ENCODE measurements at regions not wholly inside any gene's neighbourhood (a gene's known extent, or its start where the extent isn't known, plus 50 kb on each side); places are given as distances from the start of the nearest gene placed in this dataset.
A peak's percentile ranks its signal among the peaks of the same experiment; 100 is the strongest.

DNA sequence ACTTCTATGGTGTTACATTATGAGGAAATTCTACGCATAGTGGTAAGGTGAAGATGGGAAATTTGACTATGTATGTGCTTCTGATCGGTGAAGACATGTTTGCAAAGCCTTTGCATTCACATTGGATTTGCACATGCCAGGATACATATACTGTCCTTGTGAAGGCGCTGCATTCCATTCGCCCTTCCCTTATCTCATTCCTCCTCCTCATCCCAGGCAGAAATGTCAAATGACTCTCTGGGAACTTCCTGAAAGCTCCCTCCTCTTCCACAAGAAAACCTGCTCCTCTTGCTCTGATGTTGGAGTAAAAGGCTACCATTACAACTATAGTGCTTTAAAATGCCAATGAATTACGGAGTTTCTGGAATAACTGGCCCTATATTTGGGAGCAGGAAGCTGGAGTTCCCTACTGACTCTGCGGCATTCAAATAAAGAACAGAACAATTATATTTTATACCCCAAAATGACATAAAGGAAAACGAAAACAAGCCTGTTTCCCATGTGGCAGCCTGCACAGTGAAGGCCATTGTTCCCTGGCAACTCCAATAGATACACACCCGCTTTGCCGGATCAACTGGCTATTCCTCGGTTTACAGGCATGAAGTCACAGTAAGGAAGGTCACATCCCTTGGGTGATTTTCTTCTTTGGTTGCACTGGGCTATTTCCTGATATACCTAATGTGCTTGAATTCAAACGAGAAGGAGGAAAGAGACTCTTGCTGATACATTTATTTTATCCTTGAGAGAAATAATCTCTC lies 84.5 kb downstream of the AREG start:
- H3K4me1 ChIP-seq: no peaks in the 10 kb centered on the region
- ATAC-seq (no peak), DNase-seq (no peak)
- TF ChIP-seq POLR2A (IDR thresholded peaks at IDR 0.05) (no peak), CTCF (IDR thresholded peaks at IDR 0.05 in 4 of 5, conservative IDR thresholded peaks at IDR 0.05 in 1 of 5) (no peak)
- H3K36me3 ChIP-seq: no peaks in the 10 kb centered on the region
- H3K9me3 ChIP-seq: no peaks in the 10 kb centered on the region
- no peak overlapping the region for H3K4me3 ChIP-seq
- intact Hi-C loops (cut with DNase I; ENCODE audit: low total_unique reads) (no loop called here), in situ Hi-C loops (cut with MboI; ENCODE audit: low sequenced_read_pairs in 4 of 4) (loop anchor here in 3 of 4 donors (10.0 to 25.0 kb wide), 2 partner anchors 155 to 342 kb away; no protein-coding TSS in a partner anchor)
- H3K27me3 ChIP-seq: no peaks in the 10 kb centered on the region
- H3K27ac ChIP-seq: no peak overlapping the region

GRCh38 chr4:74531963-74532794 lies 87.2 kb downstream of the AREG start:
- Histone ChIP-seq H3K36me3 (no peaks in the 10 kb centered on the region), H3K9me3 (no peaks in the 10 kb centered on the region), H3K27me3 (no peaks in the 10 kb centered on the region), H3K4me1 (no peaks in the 10 kb centered on the region), H3K4me3 (no peak overlapping the region), H3K27ac (no peak overlapping the region)
- no peak for DNase-seq
- intact Hi-C loops (cut with DNase I; ENCODE audit: low total_unique reads): loop anchor here (1.0 kb wide), 1 partner anchor 155 kb away; no protein-coding TSS in a partner anchor
- in situ Hi-C loops (cut with MboI; ENCODE audit: low sequenced_read_pairs in 4 of 4): loop anchor here in 2 of 4 donors (10.0 to 25.0 kb wide), 2 partner anchors 157 to 345 kb away; no protein-coding TSS in a partner anchor
- TF ChIP-seq POLR2A (IDR thresholded peaks at IDR 0.05) (no peak), CTCF (IDR thresholded peaks at IDR 0.05 in 4 of 5, conservative IDR thresholded peaks at IDR 0.05 in 1 of 5) (peak in 4 of 5 experiments; percentile 4 to 49 (median 34))
- peak in 1 of 2 donors; percentile 77 for ATAC-seq

DNA sequence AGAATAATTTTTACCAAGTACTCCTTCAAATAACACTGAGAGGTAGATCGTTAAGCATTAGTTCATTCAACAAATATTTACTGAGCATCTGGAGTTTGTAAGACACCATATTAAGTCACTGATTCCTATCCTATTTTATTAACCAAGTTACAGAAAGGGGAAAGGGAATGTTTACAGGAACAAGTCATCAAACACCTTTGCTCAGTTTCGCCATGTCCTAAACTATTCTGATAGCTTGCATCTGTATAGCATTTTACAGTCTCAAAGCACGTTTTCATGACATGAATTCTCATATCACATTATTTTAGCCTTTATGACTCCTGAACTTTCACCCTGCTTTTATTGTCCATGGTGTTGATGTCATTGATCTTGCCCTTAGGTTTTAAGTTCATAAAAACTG lies 89.2 kb downstream of the AREG start:
- in situ Hi-C loops (cut with MboI; ENCODE audit: low sequenced_read_pairs in 4 of 4) (loop anchor here in 2 of 4 donors (10.0 to 25.0 kb wide), 2 partner anchors 159 to 347 kb away; no protein-coding TSS in a partner anchor), intact Hi-C loops (cut with DNase I; ENCODE audit: low total_unique reads) (no loop called here)
- DNase-seq: no peak
- Histone ChIP-seq H3K4me3 (no peak overlapping the region), H3K9me3 (no peaks in the 10 kb centered on the region), H3K27me3 (no peaks in the 10 kb centered on the region), H3K27ac (no peak overlapping the region), H3K4me1 (no peaks in the 10 kb centered on the region), H3K36me3 (no peaks in the 10 kb centered on the region)
- TF ChIP-seq CTCF (IDR thresholded peaks at IDR 0.05 in 4 of 5, conservative IDR thresholded peaks at IDR 0.05 in 1 of 5): no peak
- TF ChIP-seq POLR2A (IDR thresholded peaks at IDR 0.05): no peak
- no peak for ATAC-seq

- Histone ChIP-seq H3K9me3 (no peaks in the 10 kb centered on the region), H3K27ac (no peak overlapping the region), H3K36me3 (no peaks in the 10 kb centered on the region), H3K27me3 (no peaks in the 10 kb centered on the region), H3K4me1 (no peaks in the 10 kb centered on the region), H3K4me3 (no peak overlapping the region)
- in situ Hi-C loops (cut with MboI; ENCODE audit: low sequenced_read_pairs in 4 of 4): loop anchor here in 2 of 4 donors (10.0 to 25.0 kb wide), 2 partner anchors 160 to 348 kb away; no protein-coding TSS in a partner anchor
- intact Hi-C loops (cut with DNase I; ENCODE audit: low total_unique reads): no loop called here
- ATAC-seq: no peak
- TF ChIP-seq POLR2A (IDR thresholded peaks at IDR 0.05) (no peak), CTCF (IDR thresholded peaks at IDR 0.05 in 4 of 5, conservative IDR thresholded peaks at IDR 0.05 in 1 of 5) (no peak)
- no peak for DNase-seq
Measured at GRCh38 chr4:74534936-74535335, 90.0 kb downstream of the AREG start.
